ENCODE measurements at regions not wholly inside any gene's neighbourhood (a gene's known extent, or its start where the extent isn't known, plus 50 kb on each side); places are given as distances from the start of the nearest gene placed in this dataset.

GRCh38 chr2:7471185-7471584, 554.0 kb downstream of the RNF144A start:
- DNase-seq, result no peak
- ATAC-seq, result no peak

GRCh38 chr2:7472465-7472864, 555.3 kb downstream of the RNF144A start:
- no peak for ATAC-seq

GRCh38 chr2:7473135-7473771, 556.0 kb downstream of the RNF144A start:
- ATAC-seq (no peak), DNase-seq (no peak)

More at GRCh38 chr2:7472465-7472864, 555.3 kb downstream of the RNF144A start:
- no peak for DNase-seq

GRCh38 chr2:7476371-7476770, 559.2 kb downstream of the RNF144A start:
- ATAC-seq (no peak), DNase-seq (no peak)

DNA sequence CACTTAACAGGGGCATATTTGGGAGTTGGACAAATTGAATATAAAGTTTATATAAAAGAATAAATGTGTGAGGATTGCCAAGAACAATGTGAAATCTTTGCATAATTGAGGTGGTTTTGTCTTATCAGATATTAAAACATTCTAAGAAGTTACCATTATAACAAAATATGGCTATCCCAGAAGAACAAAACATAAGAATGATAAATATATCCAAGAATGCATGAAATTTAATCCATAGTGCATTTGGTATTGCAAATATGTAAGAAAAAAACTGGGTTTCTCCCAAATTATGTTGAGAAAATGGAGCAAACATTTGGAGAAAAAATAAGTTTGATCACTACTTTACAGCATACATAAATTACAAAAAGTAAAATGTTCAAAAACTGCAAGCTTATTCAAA, 562.4 kb downstream of the RNF144A start:
- no peak for DNase-seq
- no peak for ATAC-seq

- ATAC-seq (peak; percentile 95), DNase-seq (no peak)
Measured at GRCh38 chr2:7480431-7480830, 563.2 kb downstream of the RNF144A start.

DNA sequence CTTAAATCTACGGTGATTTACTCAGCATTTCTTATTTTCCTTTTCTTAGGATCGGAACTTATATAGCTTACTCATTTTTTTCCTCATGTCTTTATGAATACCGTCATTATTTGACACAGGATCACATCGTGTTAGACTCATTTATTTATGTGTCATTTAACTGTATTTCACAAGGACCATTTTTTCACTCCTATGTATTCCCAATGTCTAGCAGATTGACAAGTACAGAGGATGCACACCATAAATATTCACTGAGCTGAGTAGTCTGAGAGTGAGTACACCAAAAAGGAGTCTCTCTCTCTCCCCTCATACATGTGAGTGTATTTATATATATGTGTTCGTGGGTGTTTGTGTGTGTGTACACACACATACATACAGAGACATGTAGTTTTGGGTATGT, 573.5 kb downstream of the RNF144A start:
- ATAC-seq (no peak), DNase-seq (no peak)

- no peak for ATAC-seq
- no peak for DNase-seq
Measured at GRCh38 chr2:7492719-7493118, 575.5 kb downstream of the RNF144A start.

DNA sequence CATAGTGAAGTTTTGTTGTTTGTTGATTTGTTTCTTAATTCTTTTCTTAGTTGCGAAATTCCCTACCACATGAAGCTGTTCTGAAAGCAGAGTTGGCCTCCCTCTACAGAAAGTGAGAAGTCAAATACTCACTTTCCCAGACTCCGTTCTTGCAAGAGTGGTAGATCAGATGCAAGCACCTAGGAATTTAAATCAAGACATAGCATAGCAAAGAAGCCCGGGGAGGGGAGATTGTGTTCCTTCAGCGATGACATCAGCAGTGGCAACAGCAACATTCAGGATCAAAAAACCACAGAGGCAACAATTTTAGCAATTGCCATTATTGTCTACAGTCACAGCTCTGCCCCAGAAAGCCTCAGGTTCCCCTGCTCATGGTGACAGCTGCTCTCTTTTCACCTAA, 580.0 kb downstream of the RNF144A start:
- DNase-seq (no peak), ATAC-seq (no peak)

GRCh38 chr2:7499018-7499417, 581.8 kb downstream of the RNF144A start:
- ATAC-seq (no peak), DNase-seq (no peak)

DNA sequence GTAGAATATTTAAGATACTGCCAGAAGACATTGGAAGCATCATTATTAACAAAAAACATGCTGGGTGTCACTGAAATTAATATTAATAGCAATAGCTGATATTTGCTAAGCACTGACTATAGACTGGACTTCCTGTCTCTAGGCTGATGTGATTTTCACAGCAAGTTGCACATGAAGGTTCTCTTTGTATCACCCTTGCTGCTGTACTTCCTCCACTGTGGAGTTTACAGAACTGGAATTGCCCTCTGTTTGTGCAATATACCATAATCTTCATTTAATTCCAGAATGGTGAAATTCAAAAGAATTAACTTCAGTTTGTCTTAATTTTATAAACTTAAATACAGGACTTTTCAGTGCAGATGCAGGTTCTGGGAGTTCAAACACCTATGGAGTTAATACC, 585.1 kb downstream of the RNF144A start:
- no peak for DNase-seq
- no peak for ATAC-seq

DNA sequence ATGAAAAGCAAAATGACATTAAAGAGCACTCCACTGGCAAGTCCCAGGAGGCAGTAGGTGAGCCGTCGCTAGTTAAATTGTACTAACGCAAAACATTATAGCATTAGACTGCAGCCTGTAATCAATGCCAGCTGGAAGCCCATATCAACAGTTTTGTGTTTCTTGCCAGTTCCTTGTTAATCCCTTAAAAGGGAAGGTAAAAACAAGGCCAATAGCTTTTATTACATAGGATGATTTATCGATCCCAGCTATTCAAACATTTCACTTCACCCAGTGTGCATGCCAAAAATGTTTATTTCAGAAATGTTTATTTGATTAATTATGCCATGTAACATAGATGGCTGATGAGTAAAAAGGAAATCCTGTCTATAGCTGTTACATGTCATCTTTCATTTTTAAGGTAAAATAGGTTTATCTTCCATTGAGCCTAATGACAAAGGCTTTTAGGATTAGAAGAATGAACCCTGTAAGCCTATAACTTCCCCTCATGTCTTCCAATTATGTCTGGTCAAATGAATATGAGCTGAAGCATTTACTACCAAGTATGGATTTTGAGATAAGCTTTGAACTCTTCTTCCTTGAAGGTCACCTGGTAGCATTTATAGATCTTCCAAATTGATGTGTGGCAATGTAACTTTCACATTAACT, 591.2 kb downstream of the RNF144A start:
- no peak for ATAC-seq
- no peak for DNase-seq

DNA sequence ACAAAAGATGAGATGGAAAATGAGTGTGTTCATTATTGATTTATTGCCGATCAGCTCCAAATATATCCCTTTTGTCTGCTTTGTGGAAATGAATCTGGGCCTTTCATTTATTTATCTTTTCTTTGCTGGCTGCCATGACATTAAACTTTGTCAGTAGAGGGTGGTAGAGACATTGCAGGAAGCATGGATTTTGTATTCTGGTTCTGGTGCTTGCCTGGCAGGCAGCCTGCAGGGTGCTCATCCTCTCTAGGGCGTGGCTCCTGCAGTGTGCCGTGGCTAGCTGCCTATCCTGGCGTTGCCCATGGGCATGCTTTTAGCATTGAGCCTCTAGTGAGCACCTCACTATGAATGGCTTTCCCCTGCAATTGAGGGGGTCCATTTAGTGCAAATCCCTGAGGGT, 593.1 kb downstream of the RNF144A start:
- DNase-seq (no peak), ATAC-seq (no peak)

DNA sequence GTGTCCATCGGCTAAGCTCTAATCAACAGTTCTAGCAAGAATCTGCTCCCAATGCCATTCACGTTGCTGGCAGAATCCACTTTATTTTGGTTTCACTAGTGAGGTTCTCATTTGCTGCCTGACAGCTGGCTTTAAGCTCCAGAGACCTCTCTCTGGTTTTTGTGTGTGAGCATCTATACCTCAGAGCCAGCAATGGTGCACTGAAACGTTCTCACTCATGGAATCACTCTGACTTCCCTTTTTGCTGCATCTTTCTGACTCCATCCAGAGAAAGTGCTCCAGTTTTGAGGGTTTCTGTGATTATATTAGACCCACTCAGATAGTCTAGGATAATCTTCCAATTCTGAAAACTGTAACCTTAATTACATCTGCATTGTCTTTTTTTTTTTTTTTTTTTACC, 596.6 kb downstream of the RNF144A start:
- ATAC-seq, result no peak
- no peak for DNase-seq

- ATAC-seq, result no peak
Measured at GRCh38 chr2:7515327-7515726, 598.1 kb downstream of the RNF144A start.

GRCh38 chr2:7516484-7517063, 599.4 kb downstream of the RNF144A start:
- DNase-seq, result no peak
- no peak for ATAC-seq

More at GRCh38 chr2:7515327-7515726, 598.1 kb downstream of the RNF144A start:
- no peak for DNase-seq

GRCh38 chr2:7517088-7517487, 599.9 kb downstream of the RNF144A start:
- ATAC-seq (peak; percentile 90), DNase-seq (no peak)

DNA sequence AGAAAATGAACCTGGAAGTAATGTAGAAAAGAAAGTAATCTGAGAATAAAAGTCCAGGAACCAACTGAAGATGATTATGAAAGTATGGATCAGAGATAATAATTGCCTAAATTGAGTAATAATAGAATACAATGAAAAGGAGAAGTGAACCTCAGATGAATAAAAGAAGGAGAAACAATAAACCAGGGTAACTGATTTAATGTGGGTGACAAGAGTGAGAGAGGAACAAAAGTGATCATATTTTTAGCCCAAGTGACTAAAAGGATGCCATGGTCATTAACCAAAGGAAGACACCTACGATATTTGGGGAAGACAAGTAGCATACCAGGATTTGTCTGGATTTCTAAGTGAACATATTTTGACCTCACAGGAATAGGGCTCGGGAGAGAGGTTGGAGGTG, 600.6 kb downstream of the RNF144A start:
- ATAC-seq (no peak), DNase-seq (no peak)

- DNase-seq, result no peak
- no peak for ATAC-seq
Measured at GRCh38 chr2:7523481-7524120, 606.4 kb downstream of the RNF144A start.

DNA sequence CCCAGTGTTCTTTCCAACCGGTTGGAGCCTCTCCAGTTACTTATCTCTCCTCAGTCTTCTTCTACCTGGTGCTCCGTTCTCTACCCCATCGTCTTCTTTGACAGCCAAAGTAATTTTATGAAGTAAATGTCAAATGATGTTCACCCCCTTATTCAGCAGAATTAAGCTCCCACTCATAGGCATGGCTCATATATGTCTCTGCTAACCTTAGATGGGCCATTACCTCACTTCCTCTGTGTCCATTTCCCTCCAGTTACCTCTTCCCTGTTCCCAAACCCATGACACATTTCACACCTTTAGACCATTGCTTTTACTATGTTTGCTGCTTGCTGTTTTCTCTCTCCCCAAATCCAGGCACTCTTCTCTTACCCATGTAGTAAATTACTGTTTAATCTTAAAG, 607.0 kb downstream of the RNF144A start:
- DNase-seq (no peak), ATAC-seq (peak; percentile 33)

DNA sequence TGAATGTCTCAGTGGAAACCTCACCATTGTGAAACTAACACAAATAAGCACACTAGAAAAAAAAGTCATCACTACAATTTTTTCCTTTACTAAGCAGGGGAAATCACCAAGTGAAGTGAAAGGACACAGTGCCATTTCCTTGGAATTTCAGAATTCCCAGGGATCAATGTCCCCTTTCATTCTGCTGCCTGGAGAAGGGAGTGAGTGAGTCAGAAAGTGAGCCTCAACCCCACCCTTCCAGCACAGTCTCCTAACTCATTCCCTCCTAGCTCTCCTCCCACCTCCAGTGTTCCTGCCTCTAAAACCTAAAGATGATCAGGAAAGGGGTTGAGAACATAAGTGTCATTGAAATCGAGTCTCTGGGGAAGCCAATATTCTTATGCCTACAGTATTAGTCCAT, 608.5 kb downstream of the RNF144A start:
- no peak for ATAC-seq
- no peak for DNase-seq

- ATAC-seq (peak; percentile 47), DNase-seq (no peak)
Measured at GRCh38 chr2:7527165-7527722, 610.0 kb downstream of the RNF144A start.

GRCh38 chr2:7530001-7530400, 612.8 kb downstream of the RNF144A start:
- ATAC-seq (no peak), DNase-seq (no peak)
